ENCODE measurements at regions not wholly inside any gene's neighbourhood (a gene's known extent, or its start where the extent isn't known, plus 50 kb on each side); places are given as distances from the start of the nearest gene placed in this dataset.

GRCh38 chr5:126195410-126196100, 227.7 kb upstream of the GRAMD2B start:
- DNase-seq (ENCODE audit: low read depth): peak; percentile 4

GRCh38 chr5:126198531-126198930, 224.7 kb upstream of the GRAMD2B start:
- H3K4me3 ChIP-seq (ENCODE audit: control insufficient read depth, low read depth, low read length): no peak overlapping the region
- no peak for DNase-seq (ENCODE audit: low read depth)
- TF ChIP-seq CTCF (conservative IDR thresholded peaks at IDR 0.05; ENCODE audit: control insufficient read depth, insufficient read depth, low read depth, low read length): no peak

More at GRCh38 chr5:126195410-126196100, 227.7 kb upstream of the GRAMD2B start:
- no peak overlapping the region for H3K4me3 ChIP-seq (ENCODE audit: control insufficient read depth, low read depth, low read length)
- TF ChIP-seq CTCF (conservative IDR thresholded peaks at IDR 0.05; ENCODE audit: control insufficient read depth, insufficient read depth, low read depth, low read length): no peak

GRCh38 chr5:126199467-126199866, 223.7 kb upstream of the GRAMD2B start:
- no peak for TF ChIP-seq CTCF (conservative IDR thresholded peaks at IDR 0.05; ENCODE audit: control insufficient read depth, insufficient read depth, low read depth, low read length)
- H3K4me3 ChIP-seq (ENCODE audit: control insufficient read depth, low read depth, low read length): no peak overlapping the region
- no peak for DNase-seq (ENCODE audit: low read depth)

- no peak overlapping the region for H3K4me3 ChIP-seq (ENCODE audit: control insufficient read depth, low read depth, low read length)
- no peak for DNase-seq (ENCODE audit: low read depth)
- no peak for TF ChIP-seq CTCF (conservative IDR thresholded peaks at IDR 0.05; ENCODE audit: control insufficient read depth, insufficient read depth, low read depth, low read length)
Observed at GRCh38 chr5:126208691-126209090, 214.5 kb upstream of the GRAMD2B start.

- no peak for TF ChIP-seq CTCF (conservative IDR thresholded peaks at IDR 0.05; ENCODE audit: control insufficient read depth, insufficient read depth, low read depth, low read length)
- no peak overlapping the region for H3K4me3 ChIP-seq (ENCODE audit: control insufficient read depth, low read depth, low read length)
- no peak for DNase-seq (ENCODE audit: low read depth)
Observed at GRCh38 chr5:126210955-126211354, 212.3 kb upstream of the GRAMD2B start.

- no peak for DNase-seq (ENCODE audit: low read depth)
- TF ChIP-seq CTCF (conservative IDR thresholded peaks at IDR 0.05; ENCODE audit: control insufficient read depth, insufficient read depth, low read depth, low read length): no peak
- H3K4me3 ChIP-seq (ENCODE audit: control insufficient read depth, low read depth, low read length): no peak overlapping the region
Observed at GRCh38 chr5:126219616-126220015, 203.6 kb upstream of the GRAMD2B start.

Measured in fibroblast of mammary gland (primary cell).